ENCODE measurements at regions not wholly inside any gene's neighbourhood (a gene's known extent, or its start where the extent isn't known, plus 50 kb on each side); places are given as distances from the start of the nearest gene placed in this dataset.

- TF ChIP-seq CTCF (IDR thresholded peaks at IDR 0.05; ENCODE audit: low read length), result no peak
- no peak for TF ChIP-seq EZH2 (optimal IDR thresholded peaks at IDR 0.05; ENCODE audit: low read depth, low read length)
- TF ChIP-seq EZH2phosphoT487 (IDR thresholded peaks at IDR 0.05; ENCODE audit: low read length), result no peak
Measured at GRCh38 chr4:3829211-3829955, 63.2 kb downstream of the ADRA2C start.
